GM19324 (cell line): ENCODE measurements at regions not wholly inside any gene's neighbourhood (a gene's known extent, or its start where the extent isn't known, plus 50 kb on each side); places are given as distances from the start of the nearest gene placed in this dataset.

Source experiments
- ATAC-seq: cut with Tn5 transposase; IDR thresholded peaks from one replicate; pipeline ENCODE4 v1.9.1; 2021; ENCODE audit warnings: mild to moderate bottlenecking, moderate library complexity; ENCODE audit not compliant: unreplicated experiment, low FRiP score

DNA sequence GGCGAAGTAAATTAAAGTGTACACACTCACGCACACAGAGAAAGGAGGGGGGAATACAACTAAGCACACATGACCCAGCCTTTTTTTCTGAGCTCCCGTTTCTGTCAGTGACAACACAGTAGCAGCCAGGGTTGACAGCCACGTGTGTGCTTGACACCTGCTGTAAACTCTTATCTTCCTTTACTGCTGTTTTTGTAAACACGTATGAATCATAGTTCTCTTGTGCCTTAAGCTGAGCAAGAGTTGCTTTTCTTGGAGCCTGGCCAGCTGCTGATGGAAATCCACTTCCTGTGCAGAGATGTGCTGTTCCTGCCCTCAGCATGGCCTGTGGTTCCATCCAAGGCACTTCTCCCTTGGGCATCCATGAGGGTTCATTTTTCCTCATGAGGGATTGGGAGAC is 561.9 kb downstream of the GALR1 start:
- no peak for ATAC-seq

GRCh38 chr18:77815666-77816338 is 566.2 kb downstream of the GALR1 start:
- no peak for ATAC-seq

GRCh38 chr18:77818328-77818727 is 568.7 kb downstream of the GALR1 start:
- no peak for ATAC-seq

GRCh38 chr18:77820472-77820871 is 570.8 kb downstream of the GALR1 start:
- no peak for ATAC-seq

DNA sequence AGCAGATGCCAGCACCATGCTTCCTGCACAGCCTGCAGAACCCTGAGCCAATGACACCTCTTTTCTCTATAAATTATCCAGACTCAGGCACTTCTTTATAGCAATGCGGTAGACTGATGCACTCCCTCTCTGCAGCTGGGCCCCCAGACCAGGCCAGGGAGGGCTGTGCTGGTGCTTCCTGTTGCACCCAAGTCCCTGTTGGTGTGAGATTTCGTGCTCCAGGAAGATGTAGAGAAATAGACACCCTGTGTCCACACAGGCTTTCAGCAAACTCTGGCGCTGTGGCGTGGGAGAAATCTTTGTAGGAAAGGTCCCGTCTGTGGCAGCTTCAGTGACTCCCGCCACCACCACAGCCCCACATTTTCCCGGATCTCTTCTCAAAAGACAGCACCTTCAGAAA is 572.2 kb downstream of the GALR1 start:
- ATAC-seq: no peak

- no peak for ATAC-seq
Measured at GRCh38 chr18:77822632-77823031, 573.0 kb downstream of the GALR1 start.

DNA sequence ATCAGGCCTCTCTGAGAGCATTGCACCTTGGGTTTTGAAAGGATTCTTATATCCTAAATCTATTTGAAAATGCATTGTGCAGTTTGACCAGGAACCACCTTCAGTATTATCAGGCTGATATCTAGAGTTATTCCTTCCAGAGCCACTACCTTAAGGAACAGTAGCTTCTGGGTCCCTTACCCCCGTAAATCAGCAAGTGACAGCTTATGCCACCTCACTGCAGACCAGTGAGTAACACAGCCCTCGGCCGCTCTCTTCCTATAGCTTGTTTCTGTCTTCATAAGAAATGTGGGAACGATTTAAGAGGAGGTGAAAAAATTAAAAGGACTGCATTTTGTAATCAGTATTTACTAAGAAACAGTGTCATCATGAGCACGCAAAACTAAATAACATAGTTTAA is 584.2 kb downstream of the GALR1 start:
- no peak for ATAC-seq

GRCh38 chr18:77851802-77852201 is 602.2 kb downstream of the GALR1 start:
- ATAC-seq: no peak

DNA sequence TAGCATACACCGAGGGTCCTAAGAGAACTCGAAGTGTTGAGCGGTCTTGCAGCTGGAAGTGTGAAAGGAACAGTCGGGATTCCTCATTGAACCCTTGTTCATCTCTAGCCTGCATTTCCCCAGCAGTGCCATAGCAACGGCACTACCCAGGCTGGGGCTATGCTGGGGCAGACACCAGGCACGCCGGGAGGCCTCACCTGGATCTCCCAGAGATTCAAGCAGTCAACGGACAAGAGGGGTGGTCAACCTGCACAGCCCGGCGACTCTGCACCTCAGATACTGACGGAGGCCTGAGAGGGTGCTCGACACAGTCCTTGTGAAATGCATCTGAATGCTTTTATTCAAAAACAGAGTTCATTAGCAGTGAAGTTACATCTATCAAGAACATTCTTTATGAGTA is 604.2 kb downstream of the GALR1 start:
- ATAC-seq: no peak

DNA sequence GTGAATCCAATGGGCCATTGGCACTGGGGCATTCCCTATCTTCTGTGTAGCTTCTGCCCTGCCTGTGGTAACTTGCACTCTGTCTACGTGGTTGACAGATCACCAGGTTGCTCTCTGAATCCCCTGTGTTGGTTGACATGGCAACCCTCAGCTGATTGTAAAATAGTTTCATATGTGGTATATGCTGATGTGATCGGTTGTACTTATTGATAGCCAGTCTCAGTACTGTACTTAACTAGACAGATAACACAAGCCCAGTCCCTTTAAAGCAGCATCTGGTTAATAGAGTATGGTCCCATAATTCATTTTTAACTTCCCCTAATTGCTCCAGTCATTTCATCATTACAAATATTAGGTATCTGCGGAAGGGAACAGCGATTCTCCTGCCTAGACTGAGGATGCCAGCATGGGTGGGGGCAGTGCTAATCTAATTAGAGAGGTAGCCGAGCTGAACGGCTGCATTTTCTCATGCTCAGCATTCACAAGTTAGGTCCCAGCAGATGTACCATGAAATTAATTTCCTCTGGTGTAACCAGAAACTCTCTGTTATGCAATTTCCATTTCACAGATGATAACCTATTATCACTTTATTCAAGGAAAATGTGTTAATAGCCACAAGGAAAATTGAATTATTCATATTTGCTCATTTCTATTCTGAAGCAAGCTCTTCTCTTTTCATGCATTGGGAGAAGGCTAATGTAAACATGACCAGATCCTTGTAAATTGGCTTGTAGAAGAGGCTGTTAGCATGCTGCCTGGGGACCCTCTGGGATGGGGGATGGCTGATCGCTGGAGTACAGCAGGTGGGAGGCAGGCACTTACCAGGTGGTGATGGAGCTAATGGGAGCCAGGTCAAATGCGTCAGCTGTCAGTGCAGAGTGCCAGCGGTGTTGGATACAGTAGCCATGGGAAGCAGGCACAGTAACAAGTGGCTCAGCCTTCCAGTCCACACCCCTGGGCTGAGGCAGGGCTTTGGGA is 608.3 kb downstream of the GALR1 start:
- ATAC-seq: no peak

- ATAC-seq: no peak
Measured at GRCh38 chr18:77859634-77860033, 610.0 kb downstream of the GALR1 start.

GRCh38 chr18:77862066-77862757 is 612.6 kb downstream of the GALR1 start:
- no peak for ATAC-seq

DNA sequence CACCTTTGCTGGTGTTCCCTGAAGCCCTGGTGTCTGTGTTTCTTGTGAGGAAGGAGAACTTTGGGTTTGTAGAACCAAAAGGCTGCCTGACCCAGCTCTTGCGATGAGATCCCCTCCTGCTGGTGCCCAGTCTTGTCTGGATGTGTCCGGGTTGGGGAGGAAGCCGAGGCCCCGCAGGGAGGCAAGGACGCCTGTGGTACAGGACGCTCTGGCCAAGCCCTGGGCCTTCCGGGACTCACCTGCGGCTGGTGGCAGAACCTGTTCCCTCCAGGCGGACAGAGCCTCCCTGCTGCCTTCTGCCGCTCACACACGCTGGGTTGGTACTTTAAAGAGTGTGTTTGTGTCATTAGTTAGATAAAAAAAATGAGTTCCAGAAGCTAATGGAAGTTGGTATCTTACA is 616.2 kb downstream of the GALR1 start:
- no peak for ATAC-seq

DNA sequence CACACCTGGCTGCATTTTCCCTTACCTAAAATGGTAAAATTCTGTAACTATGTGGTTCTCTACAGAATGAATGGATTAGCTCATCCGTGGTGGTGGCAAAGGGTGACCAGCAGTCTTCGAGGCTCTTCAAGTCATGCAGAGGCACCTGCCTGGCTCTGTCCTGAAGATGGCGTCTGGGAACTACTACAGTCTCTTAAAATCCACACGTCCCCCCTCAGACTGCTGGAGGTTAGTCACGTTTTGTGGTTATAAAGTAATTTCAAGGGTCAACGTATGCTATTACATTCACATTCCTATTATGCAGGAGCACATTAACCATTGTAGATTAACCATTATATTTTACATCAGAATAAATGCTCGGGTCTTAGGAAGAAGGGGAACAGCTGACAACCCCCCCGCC is 616.7 kb downstream of the GALR1 start:
- ATAC-seq: no peak

DNA sequence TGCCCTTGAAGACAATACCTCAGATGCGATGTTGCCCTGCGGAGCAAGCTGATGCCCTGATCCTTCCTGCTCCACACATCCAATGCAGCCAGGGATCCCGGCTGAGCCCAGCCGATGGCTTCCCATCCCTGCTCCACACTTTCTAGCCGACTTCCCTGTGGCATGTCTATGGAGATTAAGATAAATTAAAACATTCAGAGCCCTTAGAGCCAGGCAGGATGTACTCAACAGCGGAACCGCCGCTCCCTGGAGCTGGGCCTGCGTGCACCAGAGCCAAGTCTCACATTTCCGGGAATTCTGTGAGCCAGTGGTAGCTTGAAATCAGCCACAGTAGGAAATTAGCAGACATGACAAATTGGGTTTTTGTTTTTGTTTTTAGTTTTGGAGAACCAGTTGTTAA is 620.6 kb downstream of the GALR1 start:
- no peak for ATAC-seq

- no peak for ATAC-seq
Measured at GRCh38 chr18:77870894-77871293, 621.2 kb downstream of the GALR1 start.

DNA sequence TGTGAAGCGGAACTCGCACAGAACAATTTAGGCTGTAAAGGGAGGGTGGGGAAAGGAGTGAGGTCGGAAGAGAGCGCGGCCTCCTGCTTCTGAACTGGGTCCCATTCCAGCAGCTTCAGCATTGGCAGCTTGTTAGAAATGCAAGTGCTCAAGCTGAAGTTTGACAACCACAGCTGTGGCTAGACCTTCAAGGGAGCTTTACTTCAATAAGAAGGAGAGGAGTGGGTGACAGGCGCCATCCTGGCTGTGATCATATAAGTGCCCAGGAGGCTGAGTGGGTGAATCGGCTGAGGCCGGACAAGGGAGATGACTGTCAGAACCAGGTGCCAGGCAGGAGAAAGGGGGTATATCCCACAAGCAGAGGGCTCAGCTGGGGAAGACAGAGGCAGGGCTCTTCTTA is 622.5 kb downstream of the GALR1 start:
- no peak for ATAC-seq

- no peak for ATAC-seq
Measured at GRCh38 chr18:77876319-77876865, 626.7 kb downstream of the GALR1 start.

DNA sequence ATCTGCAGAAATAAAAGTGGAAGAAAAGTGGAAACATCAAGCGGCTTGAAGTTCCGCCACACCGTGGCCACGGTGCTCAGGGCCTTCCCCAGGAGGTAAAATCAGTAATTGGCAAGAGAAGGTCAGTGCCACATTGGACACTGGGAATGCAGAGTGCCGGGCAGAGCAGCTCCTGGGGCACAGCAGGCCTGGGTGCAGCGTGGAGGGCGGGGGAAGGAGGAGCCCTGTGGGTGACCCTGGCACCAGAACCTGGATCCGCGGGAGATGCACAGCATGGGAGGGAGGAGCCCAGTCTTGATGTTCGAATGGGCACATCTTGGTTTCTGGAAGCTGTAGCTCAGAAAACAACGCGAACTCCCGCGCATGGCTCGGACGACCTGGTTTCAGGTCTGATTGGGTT is 630.2 kb downstream of the GALR1 start:
- ATAC-seq: no peak

DNA sequence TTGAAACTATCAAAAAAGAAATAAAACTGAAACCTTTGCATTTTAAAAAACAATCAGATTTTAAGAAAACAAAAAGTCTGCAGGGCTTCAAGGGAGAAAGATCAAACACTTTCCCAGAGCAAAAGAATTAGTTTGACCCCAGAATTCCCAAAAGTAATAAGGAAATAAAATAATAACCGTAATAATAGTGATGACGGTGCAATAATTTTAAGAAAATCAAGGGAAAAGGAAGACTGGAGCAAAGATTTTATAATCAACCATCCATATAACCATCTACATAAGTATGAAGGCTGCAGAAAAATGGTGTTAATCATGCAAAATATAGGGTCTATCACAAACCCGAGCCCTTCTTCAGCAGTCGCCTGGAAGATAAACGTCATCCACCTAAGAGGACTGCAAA is 634.8 kb downstream of the GALR1 start:
- no peak for ATAC-seq

GRCh38 chr18:77894060-77894459 is 644.4 kb downstream of the GALR1 start:
- no peak for ATAC-seq
